ENCODE measurements at regions not wholly inside any gene's neighbourhood (a gene's known extent, or its start where the extent isn't known, plus 50 kb on each side); places are given as distances from the start of the nearest gene placed in this dataset.
A peak's percentile ranks its signal among the peaks of the same experiment; 100 is the strongest.

GRCh38 chr7:83782628-83783027, 133.7 kb upstream of the SEMA3E start:
- TF ChIP-seq CTCF (IDR thresholded peaks at IDR 0.05; ENCODE audit: low read depth, low read length), result no peak
- H3K4me3 ChIP-seq (replicated peaks in 1 of 2; ENCODE audit: low read depth in 2 of 2, low read length in 2 of 2), result no peak overlapping the region
- DNase-seq (ENCODE audit: low read depth in 2 of 2), result peak in 1 of 2 donors; percentile 5

- H3K4me3 ChIP-seq (replicated peaks in 1 of 2; ENCODE audit: low read depth in 2 of 2, low read length in 2 of 2), result no peak overlapping the region
- no peak for DNase-seq (ENCODE audit: low read depth in 2 of 2)
- no peak for TF ChIP-seq CTCF (IDR thresholded peaks at IDR 0.05; ENCODE audit: low read depth, low read length)
These were observed 129.1 kb upstream of the SEMA3E start for GRCh38 chr7:83778073-83778443.

- TF ChIP-seq CTCF (IDR thresholded peaks at IDR 0.05; ENCODE audit: low read depth, low read length), result no peak
- no peak for DNase-seq (ENCODE audit: low read depth in 2 of 2)
These were observed 128.6 kb upstream of the SEMA3E start for GRCh38 chr7:83777406-83778072.

GRCh38 chr7:83769407-83769806, 120.5 kb upstream of the SEMA3E start:
- TF ChIP-seq CTCF (IDR thresholded peaks at IDR 0.05; ENCODE audit: low read depth, low read length), result no peak
- no peak overlapping the region for H3K4me3 ChIP-seq (replicated peaks in 1 of 2; ENCODE audit: low read depth in 2 of 2, low read length in 2 of 2)
- DNase-seq (ENCODE audit: low read depth in 2 of 2), result no peak

More at GRCh38 chr7:83777406-83778072, 128.6 kb upstream of the SEMA3E start:
- H3K4me3 ChIP-seq (replicated peaks in 1 of 2; ENCODE audit: low read depth in 2 of 2, low read length in 2 of 2), result no peak overlapping the region

- peak in 1 of 2 donors; percentile 13 for DNase-seq (ENCODE audit: low read depth in 2 of 2)
- H3K4me3 ChIP-seq (replicated peaks in 1 of 2; ENCODE audit: low read depth in 2 of 2, low read length in 2 of 2), result no peak overlapping the region
- TF ChIP-seq CTCF (IDR thresholded peaks at IDR 0.05; ENCODE audit: low read depth, low read length), result no peak
These were observed 102.3 kb upstream of the SEMA3E start for GRCh38 chr7:83751217-83751616.

GRCh38 chr7:83749495-83749894, 100.6 kb upstream of the SEMA3E start:
- no peak for TF ChIP-seq CTCF (IDR thresholded peaks at IDR 0.05; ENCODE audit: low read depth, low read length)
- H3K4me3 ChIP-seq (replicated peaks in 1 of 2; ENCODE audit: low read depth in 2 of 2, low read length in 2 of 2), result no peak overlapping the region
- no peak for DNase-seq (ENCODE audit: low read depth in 2 of 2)

- H3K4me3 ChIP-seq (replicated peaks in 1 of 2; ENCODE audit: low read depth in 2 of 2, low read length in 2 of 2), result no peak overlapping the region
- DNase-seq (ENCODE audit: low read depth in 2 of 2), result no peak
- no peak for TF ChIP-seq CTCF (IDR thresholded peaks at IDR 0.05; ENCODE audit: low read depth, low read length)
These were observed 90.6 kb upstream of the SEMA3E start for GRCh38 chr7:83739527-83739926.

All from cardiac fibroblast (primary cell).